Tibial nerve (tissue), 4 donors: ENCODE measurements at regions not wholly inside any gene's neighbourhood (a gene's known extent, or its start where the extent isn't known, plus 50 kb on each side); places are given as distances from the start of the nearest gene placed in this dataset.
"Not testable (repeated sequence)": the region's sequence is repeated elsewhere in the genome, so short reads cannot be mapped to it uniquely, and the experiment has no call there.

Experiments
- DNase-seq, 2 donors: peaks; one replicate each; pipeline ENCODE4 v3.0.0-alpha.2; 2019; ENCODE audit warnings: low spot score in 2 of 2
- H3K27ac ChIP-seq, 4 donors: fragments of 200-600 bp; sonication (generic) in 3 of 4; one replicate each; pipeline ENCODE4 v1.5.1; 2017 to 2019; ENCODE audit warnings: mild to moderate bottlenecking in 1 of 4
- H3K27me3 ChIP-seq, 2 donors: fragments of 200-600 bp; sonication (generic) in 1 of 2; one replicate each; pipeline versions ENCODE4 v1.5.1 to v1.6.0; 2017 to 2019
- H3K36me3 ChIP-seq, 3 donors: fragments of 200-600 bp; sonication (generic); one replicate each; pipeline ENCODE4 v1.5.1; 2018 to 2019
- H3K4me1 ChIP-seq, 4 donors: fragments of 200-600 bp; sonication (generic) in 3 of 4; one replicate each; pipeline ENCODE4 v1.5.1; 2017 to 2019
- H3K4me3 ChIP-seq, 4 donors: fragments of 200-600 bp; sonication (generic) in 3 of 4; one replicate each; pipeline ENCODE4 v1.5.1; 2017 to 2019; ENCODE audit warnings: mild to moderate bottlenecking in 1 of 4, moderate library complexity in 1 of 4
- H3K9me3 ChIP-seq, 4 donors: fragments of 200-600 bp; sonication (generic) in 3 of 4; one replicate each; pipeline ENCODE4 v1.5.1; 2017 to 2019
- CTCF ChIP-seq, 5 experiments: fragments of 200-600 bp in 3 of 5; fragments of 450-650 bp in 2 of 5; sonication (generic) in 3 of 5; IDR thresholded peaks; one replicate each; pipeline ENCODE4 v1.5.1; 2016 to 2019; ENCODE audit warnings: antibody characterized with exemption in 5 of 5, mild to moderate bottlenecking in 3 of 5, moderate library complexity in 2 of 5
- EP300 ChIP-seq, 2 donors: sonication (generic); formaldehyde crosslinking; IDR thresholded peaks; one replicate each; pipeline ENCODE4 v1.6.1; 2017; ENCODE audit warnings: antibody characterized with exemption in 2 of 2, mild to moderate bottlenecking in 1 of 2
- POLR2A ChIP-seq, 2 donors: fragments of 450-650 bp; IDR thresholded peaks; one replicate each; pipeline ENCODE4 v1.6.1; 2017; ENCODE audit warnings: antibody characterized with exemption in 2 of 2, mild to moderate bottlenecking in 2 of 2, moderate library complexity in 2 of 2
- WGBS, 2 donors: methylation state at CpG; one replicate each; pipeline ENCODE4 v1.1.5; 2018; 5-methylcytosine and 5-hydroxymethylcytosine counted together

GRCh38 chr3:56940321-56940720 is 120.1 kb upstream of the SPATA12 start:
- DNase-seq, result no peak
- Histone ChIP-seq H3K9me3 (peaks cover 0 to 7% (median 0%) of the 10 kb centered on the region in 4 donors), H3K4me1 (no peaks in the 10 kb centered on the region), H3K27ac (no peak overlapping the region), H3K36me3 (peaks cover 0 to 4% (median 0%) of the 10 kb centered on the region in 3 donors), H3K27me3 (no peaks in the 10 kb centered on the region), H3K4me3 (no peak overlapping the region)
- TF ChIP-seq EP300 (IDR thresholded peaks at IDR 0.05) (no peak), CTCF (IDR thresholded peaks at IDR 0.05) (no peak), POLR2A (IDR thresholded peaks at IDR 0.05) (no peak)
- WGBS, 2 donors, result 63 to 72% methylated on average over 4 of the region's 4 CpGs

DNA sequence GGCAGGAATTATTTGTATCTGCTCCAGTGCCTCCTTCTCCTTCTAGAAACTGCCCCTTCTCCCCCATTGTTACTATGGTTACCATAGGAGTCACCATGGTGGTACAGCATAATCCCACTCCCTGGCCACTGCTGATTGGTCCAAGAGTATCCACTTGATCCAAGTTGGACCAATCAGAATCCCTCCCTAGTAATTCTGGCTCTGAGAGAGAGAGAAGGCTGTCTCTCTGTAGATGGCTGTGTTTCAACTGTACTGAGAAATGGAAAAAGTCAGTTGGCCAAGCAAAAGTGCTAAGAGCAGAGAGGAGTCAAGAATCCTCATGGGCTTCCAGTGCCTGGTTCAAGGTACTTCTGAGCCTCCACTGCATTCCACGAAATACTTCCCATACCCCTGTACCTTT is 120.6 kb upstream of the SPATA12 start:
- H3K4me3 ChIP-seq, result no peak overlapping the region
- no peak for TF ChIP-seq CTCF (IDR thresholded peaks at IDR 0.05)
- TF ChIP-seq POLR2A (IDR thresholded peaks at IDR 0.05), result no peak
- TF ChIP-seq EP300 (IDR thresholded peaks at IDR 0.05), result no peak
- peaks cover 0 to 3% (median 0%) of the 10 kb centered on the region in 4 donors for H3K9me3 ChIP-seq
- no peaks in the 10 kb centered on the region for H3K36me3 ChIP-seq
- H3K4me1 ChIP-seq, result no peaks in the 10 kb centered on the region
- no peaks in the 10 kb centered on the region for H3K27me3 ChIP-seq
- H3K27ac ChIP-seq, result no peak overlapping the region
- WGBS, 2 donors, result 85 to 95% methylated on average over 1 of the region's 1 CpG
- DNase-seq, result no peak

DNA sequence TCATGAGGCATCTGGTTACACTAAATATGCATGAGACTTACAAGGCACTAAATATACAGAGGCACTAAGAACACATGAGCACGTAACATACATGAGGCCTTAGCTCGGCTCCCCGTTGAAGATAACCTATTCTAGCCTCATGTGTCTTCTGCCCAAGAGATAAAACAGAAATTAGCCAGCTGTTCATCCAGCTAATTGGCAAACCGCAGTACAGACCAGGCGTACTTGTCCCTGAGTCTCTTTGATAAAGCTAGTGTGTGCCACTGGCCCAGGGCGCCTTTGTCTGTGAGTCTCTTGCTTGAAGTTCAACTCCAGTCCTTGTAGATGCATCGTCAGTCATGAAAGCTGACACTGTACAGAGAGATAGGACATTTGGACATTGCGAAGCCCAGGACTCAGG is 121.9 kb upstream of the SPATA12 start:
- no peak for TF ChIP-seq EP300 (IDR thresholded peaks at IDR 0.05)
- TF ChIP-seq POLR2A (IDR thresholded peaks at IDR 0.05), result no peak
- TF ChIP-seq CTCF (IDR thresholded peaks at IDR 0.05), result no peak
- WGBS, 2 donors, result 92 to 95% methylated on average over 8 of the region's 8 CpGs
- no peaks in the 10 kb centered on the region for H3K4me1 ChIP-seq
- H3K36me3 ChIP-seq, result no peaks in the 10 kb centered on the region
- H3K4me3 ChIP-seq, result no peak overlapping the region
- H3K27me3 ChIP-seq, result no peaks in the 10 kb centered on the region
- H3K9me3 ChIP-seq, result peaks cover 0 to 7% (median 0%) of the 10 kb centered on the region in 4 donors
- no peak overlapping the region for H3K27ac ChIP-seq
- no peak for DNase-seq

DNA sequence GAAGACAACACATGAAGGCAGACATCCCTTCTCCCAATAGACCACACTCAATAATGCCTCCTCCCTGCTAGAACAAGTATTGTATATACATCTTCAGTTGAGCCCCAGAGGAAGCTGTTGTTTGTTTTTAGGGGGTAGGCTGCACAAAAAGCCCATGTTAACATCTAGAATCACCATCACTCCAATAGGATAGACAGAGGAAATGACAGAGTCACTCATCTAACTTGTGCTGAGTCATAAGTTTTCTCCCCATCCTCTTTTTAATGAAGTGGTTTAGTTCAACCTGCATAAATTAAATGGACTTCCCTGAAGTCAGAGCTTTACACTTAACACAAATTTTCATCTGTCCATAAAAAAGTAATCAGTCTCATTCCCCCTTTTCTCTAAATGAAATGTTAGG is 122.9 kb upstream of the SPATA12 start:
- Histone ChIP-seq H3K9me3 (peaks cover 0 to 7% (median 0%) of the 10 kb centered on the region in 4 donors), H3K4me1 (no peaks in the 10 kb centered on the region)
- no peak for TF ChIP-seq CTCF (IDR thresholded peaks at IDR 0.05)

DNA sequence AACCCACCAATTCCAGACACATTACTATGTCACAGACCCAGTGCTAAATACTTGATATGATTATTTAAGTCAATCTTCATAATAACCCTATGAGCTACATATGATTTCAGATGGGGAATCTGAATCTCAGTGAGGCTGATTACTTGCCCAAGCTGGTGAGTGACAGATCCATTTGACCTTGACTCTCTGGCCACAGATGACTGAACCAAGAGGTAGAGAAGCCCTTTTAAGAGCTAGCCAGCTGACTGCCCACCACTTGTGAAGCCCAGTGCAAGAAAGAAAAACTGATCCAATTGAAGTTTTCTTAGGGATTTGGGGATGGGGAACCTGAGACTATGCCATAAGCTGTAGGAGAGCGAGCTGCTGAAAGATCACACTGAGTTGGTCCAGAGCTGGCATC is 124.7 kb upstream of the SPATA12 start:
- Histone ChIP-seq H3K9me3 (peaks cover 0 to 7% (median 0%) of the 10 kb centered on the region in 4 donors), H3K27me3 (no peaks in the 10 kb centered on the region), H3K27ac (no peak overlapping the region), H3K4me1 (no peaks in the 10 kb centered on the region), H3K4me3 (no peak overlapping the region), H3K36me3 (no peaks in the 10 kb centered on the region)
- no peak for DNase-seq
- 97 to 100% methylated on average over 1 of the region's 1 CpG for WGBS, 2 donors
- TF ChIP-seq POLR2A (IDR thresholded peaks at IDR 0.05) (no peak), CTCF (IDR thresholded peaks at IDR 0.05) (no peak), EP300 (IDR thresholded peaks at IDR 0.05) (no peak)

More for the DNA sequence above, 122.9 kb upstream of the SPATA12 start:
- DNase-seq, result no peak
- H3K27me3 ChIP-seq, result no peaks in the 10 kb centered on the region
- no peak overlapping the region for H3K4me3 ChIP-seq
- H3K36me3 ChIP-seq, result no peaks in the 10 kb centered on the region
- no peak overlapping the region for H3K27ac ChIP-seq

DNA sequence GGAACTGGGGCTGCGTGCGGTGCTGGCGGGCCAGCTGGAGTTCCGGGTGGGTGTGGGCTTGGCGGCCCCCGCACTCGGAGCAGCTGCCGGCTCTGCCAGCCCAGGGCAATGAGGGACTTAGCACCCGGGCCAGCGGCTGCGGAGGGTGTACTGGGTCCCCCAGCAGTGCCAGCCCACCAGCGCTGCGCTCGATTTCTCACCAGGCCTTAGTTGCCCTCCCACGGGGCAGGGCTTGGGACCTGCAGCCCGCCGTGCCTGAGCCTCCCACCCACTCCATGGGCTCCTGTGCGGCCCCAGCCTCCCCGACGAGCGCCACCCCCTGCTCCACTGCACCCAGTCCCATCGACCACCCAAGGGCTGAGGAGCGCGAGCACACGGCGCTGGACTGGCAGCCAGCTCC is 126.0 kb upstream of the SPATA12 start:
- not testable (repeated sequence) for DNase-seq, H3K36me3 ChIP-seq, H3K4me1 ChIP-seq, H3K9me3 ChIP-seq, H3K4me3 ChIP-seq, H3K27ac ChIP-seq, H3K27me3 ChIP-seq
- WGBS, 2 donors, result 87 to 93% methylated on average over 24 to 26 of the region's 26 CpGs
